ENCODE measurements at regions not wholly inside any gene's neighbourhood (a gene's known extent, or its start where the extent isn't known, plus 50 kb on each side); places are given as distances from the start of the nearest gene placed in this dataset.
A peak's percentile ranks its signal among the peaks of the same experiment; 100 is the strongest.

DNA sequence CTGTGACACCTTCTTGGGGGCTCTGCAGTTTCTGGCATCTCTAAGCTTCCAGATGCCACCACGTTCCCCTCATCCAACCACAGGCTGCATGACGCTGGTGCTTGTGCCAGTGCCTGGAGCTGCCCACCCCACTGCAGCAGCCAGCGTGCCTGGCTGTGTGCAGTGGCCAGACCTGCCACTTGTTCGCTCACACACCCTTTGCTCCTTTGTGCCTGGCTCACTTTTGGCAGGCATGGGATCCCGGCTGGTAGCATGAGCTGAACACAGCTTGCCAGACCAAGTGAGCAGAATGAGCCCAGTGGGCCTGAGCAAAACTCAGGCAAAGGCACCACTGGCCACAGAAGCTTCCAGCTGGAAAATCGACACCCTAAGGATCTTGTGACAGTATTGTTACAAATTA lies 562.9 kb upstream of the ACO1 start:
- peaks cover 0 to 10% (median 0%) of the 10 kb centered on the region in 4 donors for H3K4me1 ChIP-seq
- ATAC-seq (no peak), DNase-seq (no peak)
- H3K4me3 ChIP-seq = no peak overlapping the region
- no peaks in the 10 kb centered on the region for H3K27me3 ChIP-seq
- no peaks in the 10 kb centered on the region for H3K9me3 ChIP-seq
- H3K27ac ChIP-seq = no peak overlapping the region
- no peaks in the 10 kb centered on the region for H3K36me3 ChIP-seq
- no peak for TF ChIP-seq POLR2A (IDR thresholded peaks at IDR 0.05)
- TF ChIP-seq, protein P1, sequence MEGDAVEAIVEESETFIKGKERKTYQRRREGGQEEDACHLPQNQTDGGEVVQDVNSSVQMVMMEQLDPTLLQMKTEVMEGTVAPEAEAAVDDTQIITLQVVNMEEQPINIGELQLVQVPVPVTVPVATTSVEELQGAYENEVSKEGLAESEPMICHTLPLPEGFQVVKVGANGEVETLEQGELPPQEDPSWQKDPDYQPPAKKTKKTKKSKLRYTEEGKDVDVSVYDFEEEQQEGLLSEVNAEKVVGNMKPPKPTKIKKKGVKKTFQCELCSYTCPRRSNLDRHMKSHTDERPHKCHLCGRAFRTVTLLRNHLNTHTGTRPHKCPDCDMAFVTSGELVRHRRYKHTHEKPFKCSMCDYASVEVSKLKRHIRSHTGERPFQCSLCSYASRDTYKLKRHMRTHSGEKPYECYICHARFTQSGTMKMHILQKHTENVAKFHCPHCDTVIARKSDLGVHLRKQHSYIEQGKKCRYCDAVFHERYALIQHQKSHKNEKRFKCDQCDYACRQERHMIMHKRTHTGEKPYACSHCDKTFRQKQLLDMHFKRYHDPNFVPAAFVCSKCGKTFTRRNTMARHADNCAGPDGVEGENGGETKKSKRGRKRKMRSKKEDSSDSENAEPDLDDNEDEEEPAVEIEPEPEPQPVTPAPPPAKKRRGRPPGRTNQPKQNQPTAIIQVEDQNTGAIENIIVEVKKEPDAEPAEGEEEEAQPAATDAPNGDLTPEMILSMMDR (IDR thresholded peaks at IDR 0.05) = no peak
- intact Hi-C loops (cut with DNase I) = no loop called here
- 67% methylated on average over 5 of the region's 6 CpGs for WGBS (ENCODE audit: insufficient coverage, low coverage, low lambda C conversion rate, missing lambda C conversion rate)

DNA sequence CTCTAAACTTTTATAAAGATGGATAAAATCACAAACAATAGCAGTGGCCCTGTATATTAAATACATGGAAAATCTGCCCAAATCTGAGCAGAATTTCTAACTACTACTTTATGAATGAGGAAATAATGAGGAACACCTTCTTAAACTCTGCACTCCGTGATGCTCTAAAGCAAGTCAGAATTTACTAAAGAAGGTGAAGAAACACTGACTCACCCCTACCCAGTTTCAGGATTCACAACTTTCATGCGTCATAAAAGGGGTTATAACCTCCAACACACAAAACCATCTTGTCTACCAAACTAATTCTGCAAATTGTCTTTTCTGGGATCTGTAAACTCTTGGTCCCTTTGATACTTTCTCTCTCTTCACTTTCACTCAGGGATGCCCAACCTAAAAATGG lies 561.1 kb upstream of the ACO1 start:
- ATAC-seq = no peak
- intact Hi-C loops (cut with DNase I) = no loop called here
- Histone ChIP-seq H3K4me1 (peaks cover 0 to 10% (median 0%) of the 10 kb centered on the region in 4 donors), H3K27me3 (no peaks in the 10 kb centered on the region), H3K27ac (no peak overlapping the region), H3K9me3 (no peaks in the 10 kb centered on the region), H3K4me3 (no peak overlapping the region), H3K36me3 (no peaks in the 10 kb centered on the region)
- WGBS (ENCODE audit: insufficient coverage, low coverage, low lambda C conversion rate, missing lambda C conversion rate) = 66% methylated on average over 2 of the region's 2 CpGs
- no peak for TF ChIP-seq POLR2A (IDR thresholded peaks at IDR 0.05)
- TF ChIP-seq, protein P1 (IDR thresholded peaks at IDR 0.05) = no peak
- DNase-seq = no peak

DNA sequence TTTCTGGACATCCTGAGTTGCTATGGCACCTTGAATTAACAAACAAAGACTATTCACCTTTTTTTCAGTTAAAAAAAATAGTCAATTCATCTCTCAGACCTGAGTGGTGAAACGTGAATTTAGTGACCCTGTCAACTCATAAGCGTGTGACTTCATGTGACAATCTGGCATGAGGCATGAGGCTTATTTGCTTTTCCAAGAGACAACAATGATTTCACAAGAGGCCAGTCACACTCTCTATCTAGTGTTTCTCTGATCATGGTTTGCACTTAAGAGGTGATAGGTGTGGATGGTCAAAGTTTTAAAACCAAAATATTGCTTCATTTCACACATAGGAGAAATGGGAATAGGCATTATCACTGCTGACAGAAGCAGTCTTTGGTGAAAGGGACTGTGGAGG lies 559.6 kb upstream of the ACO1 start:
- Histone ChIP-seq H3K9me3 (no peaks in the 10 kb centered on the region), H3K27me3 (no peaks in the 10 kb centered on the region), H3K36me3 (no peaks in the 10 kb centered on the region), H3K4me1 (peaks cover 0 to 10% (median 0%) of the 10 kb centered on the region in 4 donors), H3K4me3 (no peak overlapping the region), H3K27ac (no peak overlapping the region)
- ATAC-seq = peak; percentile 88 to 96 (median 92)
- intact Hi-C loops (cut with DNase I) = no loop called here
- no peak for TF ChIP-seq POLR2A (IDR thresholded peaks at IDR 0.05)
- TF ChIP-seq, protein P1 (IDR thresholded peaks at IDR 0.05) = no peak
- WGBS (ENCODE audit: insufficient coverage, low coverage, low lambda C conversion rate, missing lambda C conversion rate) = 22% methylated on average over 2 of the region's 2 CpGs
- DNase-seq = peak in 1 of 3 donors; percentile 60

DNA sequence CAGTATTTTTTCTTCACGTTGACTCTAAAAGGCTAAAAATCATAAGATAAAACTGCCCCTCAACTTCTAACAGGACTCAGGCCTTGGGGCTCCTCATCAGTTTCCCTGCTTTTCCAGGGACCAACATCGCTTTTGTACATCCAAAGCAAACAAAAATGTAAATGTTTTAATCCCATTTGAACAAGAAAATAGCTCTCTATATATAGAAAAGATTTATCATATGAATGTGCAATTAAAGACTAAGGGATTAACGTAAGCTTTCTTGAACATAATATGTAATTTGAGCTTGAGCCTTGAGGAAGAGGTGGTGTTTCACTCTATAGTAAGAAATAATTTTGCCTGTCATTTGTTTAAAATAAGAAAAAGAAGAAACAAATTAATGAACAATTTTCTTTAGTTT lies 547.2 kb upstream of the ACO1 start:
- Histone ChIP-seq H3K27ac (no peak overlapping the region), H3K4me3 (no peak overlapping the region), H3K36me3 (no peaks in the 10 kb centered on the region), H3K4me1 (no peaks in the 10 kb centered on the region), H3K9me3 (no peaks in the 10 kb centered on the region), H3K27me3 (no peaks in the 10 kb centered on the region)
- 57% methylated on average over 3 of the region's 3 CpGs for WGBS (ENCODE audit: insufficient coverage, low coverage, low lambda C conversion rate, missing lambda C conversion rate)
- TF ChIP-seq, protein P1 (IDR thresholded peaks at IDR 0.05) = no peak
- TF ChIP-seq POLR2A (IDR thresholded peaks at IDR 0.05) = no peak
- intact Hi-C loops (cut with DNase I) = no loop called here
- no peak for ATAC-seq
- DNase-seq = no peak

DNA sequence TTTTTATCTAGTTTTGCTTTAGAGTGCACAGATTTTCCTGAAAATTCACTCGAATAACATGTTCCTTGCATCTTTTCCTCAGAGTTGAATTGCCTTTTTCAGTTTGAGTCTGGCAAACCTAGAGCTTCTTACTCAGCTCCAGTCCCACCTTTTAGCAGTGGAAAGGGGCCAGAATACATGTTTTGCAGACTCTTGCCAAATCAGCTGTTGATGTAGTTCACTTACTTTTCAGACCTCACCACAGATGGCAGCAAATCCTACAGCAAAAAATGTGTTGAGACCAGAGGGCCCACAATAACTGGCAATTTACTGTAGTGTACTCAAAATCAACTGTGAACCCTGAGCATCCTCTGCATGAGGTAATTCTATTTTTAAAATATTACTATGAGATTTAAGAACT lies 545.2 kb upstream of the ACO1 start:
- H3K27me3 ChIP-seq = no peaks in the 10 kb centered on the region
- no peak overlapping the region for H3K4me3 ChIP-seq
- DNase-seq (no peak), ATAC-seq (no peak)
- TF ChIP-seq POLR2A (IDR thresholded peaks at IDR 0.05) = no peak
- TF ChIP-seq, protein P1 (IDR thresholded peaks at IDR 0.05) = no peak
- H3K4me1 ChIP-seq = no peaks in the 10 kb centered on the region
- no peak overlapping the region for H3K27ac ChIP-seq
- intact Hi-C loops (cut with DNase I) = no loop called here
- no peaks in the 10 kb centered on the region for H3K9me3 ChIP-seq
- 53% methylated on average over 1 of the region's 1 CpG for WGBS (ENCODE audit: insufficient coverage, low coverage, low lambda C conversion rate, missing lambda C conversion rate)
- no peaks in the 10 kb centered on the region for H3K36me3 ChIP-seq

All from right lobe of liver (tissue), 6 donors.